A673 (cell line): ENCODE measurements at regions not wholly inside any gene's neighbourhood (a gene's known extent, or its start where the extent isn't known, plus 50 kb on each side); places are given as distances from the start of the nearest gene placed in this dataset.

Experiments
- EZH2 ChIP-seq: fragments of 200-600 bp; sonication (generic); IDR thresholded peaks from 2 replicates; pipeline ENCODE4 v1.6.1; 2017; ENCODE audit warnings: borderline replicate concordance, low read depth, mild to moderate bottlenecking, mixed read lengths, antibody characterized with exemption, low read length; ENCODE audit not compliant: poor library complexity, severe bottlenecking
- TF ChIP-seq, protein P1 (sequence below): fragments of 300-800, 200-600 bp; sonication (generic); conservative IDR thresholded peaks from 2 replicates; pipeline ENCODE4 v1.5.1; 2017; ENCODE audit warnings: low read depth, mild to moderate bottlenecking, antibody characterized with exemption, low read length, moderate library complexity, mixed read lengths

DNA sequence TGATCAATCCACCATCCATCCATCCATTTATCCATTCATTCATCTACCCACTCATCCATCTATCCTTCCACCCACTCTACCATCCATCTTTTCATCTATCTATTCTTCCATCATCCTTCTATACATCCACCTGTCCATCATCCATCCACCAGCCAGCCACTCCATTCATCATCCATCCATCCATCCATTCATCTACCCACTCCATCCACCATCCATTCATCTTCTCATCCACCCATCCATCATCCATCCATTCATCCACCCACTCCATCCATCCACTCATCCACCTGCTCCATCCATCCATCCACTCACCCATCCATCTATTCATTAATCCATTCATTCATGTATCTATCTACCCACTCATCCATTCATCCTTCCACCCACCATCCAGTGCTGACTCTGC lies 127.9 kb upstream of the TMPRSS2 start:
- no peak for TF ChIP-seq EZH2
- TF ChIP-seq, protein P1, sequence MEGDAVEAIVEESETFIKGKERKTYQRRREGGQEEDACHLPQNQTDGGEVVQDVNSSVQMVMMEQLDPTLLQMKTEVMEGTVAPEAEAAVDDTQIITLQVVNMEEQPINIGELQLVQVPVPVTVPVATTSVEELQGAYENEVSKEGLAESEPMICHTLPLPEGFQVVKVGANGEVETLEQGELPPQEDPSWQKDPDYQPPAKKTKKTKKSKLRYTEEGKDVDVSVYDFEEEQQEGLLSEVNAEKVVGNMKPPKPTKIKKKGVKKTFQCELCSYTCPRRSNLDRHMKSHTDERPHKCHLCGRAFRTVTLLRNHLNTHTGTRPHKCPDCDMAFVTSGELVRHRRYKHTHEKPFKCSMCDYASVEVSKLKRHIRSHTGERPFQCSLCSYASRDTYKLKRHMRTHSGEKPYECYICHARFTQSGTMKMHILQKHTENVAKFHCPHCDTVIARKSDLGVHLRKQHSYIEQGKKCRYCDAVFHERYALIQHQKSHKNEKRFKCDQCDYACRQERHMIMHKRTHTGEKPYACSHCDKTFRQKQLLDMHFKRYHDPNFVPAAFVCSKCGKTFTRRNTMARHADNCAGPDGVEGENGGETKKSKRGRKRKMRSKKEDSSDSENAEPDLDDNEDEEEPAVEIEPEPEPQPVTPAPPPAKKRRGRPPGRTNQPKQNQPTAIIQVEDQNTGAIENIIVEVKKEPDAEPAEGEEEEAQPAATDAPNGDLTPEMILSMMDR, result no peak
